Activated CD8-positive, alpha-beta memory T cell treated with anti-CD3 and anti-CD28 coated beads, Interleukin-2, amount 50 U/mL, for 1 hour (primary cell): ENCODE measurements at regions not wholly inside any gene's neighbourhood (a gene's known extent, or its start where the extent isn't known, plus 50 kb on each side); places are given as distances from the start of the nearest gene placed in this dataset.
"Not testable (repeated sequence)": the region's sequence is repeated elsewhere in the genome, so short reads cannot be mapped to it uniquely, and the experiment has no call there.

Experiments used
- DNase-seq: peaks from one replicate; pipeline ENCODE4 v3.0.0-alpha.2; 2020; ENCODE audit errors: extremely low read depth

DNA sequence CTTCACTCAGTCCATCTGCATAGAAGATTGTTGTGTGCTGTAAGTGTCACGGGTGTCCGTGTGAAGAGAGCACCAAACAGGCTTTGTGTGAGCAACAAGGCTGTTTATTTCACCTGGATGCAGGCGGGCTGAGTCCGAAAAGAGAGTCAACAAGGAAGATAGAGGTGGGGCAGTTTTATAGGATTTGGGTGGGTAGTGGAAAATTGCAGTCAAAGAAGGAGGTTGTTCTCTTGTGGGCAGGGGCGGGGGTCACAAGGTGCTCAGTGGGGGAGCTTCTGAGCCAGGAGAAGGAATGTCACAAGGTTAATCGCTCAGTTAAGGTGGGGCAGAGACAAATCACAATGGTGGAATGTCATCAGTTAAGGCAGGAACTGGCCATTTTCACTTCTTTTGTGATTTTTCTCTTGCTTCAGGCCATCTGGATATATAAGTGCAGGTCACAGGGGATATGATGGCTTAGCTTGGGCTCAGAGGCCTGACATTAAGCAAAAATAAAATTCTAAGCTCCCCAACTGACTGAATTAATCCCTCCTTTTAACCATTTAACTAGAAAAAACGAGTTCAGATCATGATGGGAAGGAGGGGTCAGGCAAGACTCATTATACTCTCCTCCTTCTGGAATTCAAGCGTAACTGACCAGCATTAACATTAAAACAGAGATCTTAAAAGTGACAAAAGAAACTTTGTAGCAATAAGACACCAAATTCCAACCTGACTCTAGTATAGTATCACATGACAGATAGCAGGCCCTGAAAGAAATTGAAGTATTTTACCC lies 200.5 kb upstream of the DIPK2B start:
- DNase-seq, result not testable (repeated sequence)

DNA sequence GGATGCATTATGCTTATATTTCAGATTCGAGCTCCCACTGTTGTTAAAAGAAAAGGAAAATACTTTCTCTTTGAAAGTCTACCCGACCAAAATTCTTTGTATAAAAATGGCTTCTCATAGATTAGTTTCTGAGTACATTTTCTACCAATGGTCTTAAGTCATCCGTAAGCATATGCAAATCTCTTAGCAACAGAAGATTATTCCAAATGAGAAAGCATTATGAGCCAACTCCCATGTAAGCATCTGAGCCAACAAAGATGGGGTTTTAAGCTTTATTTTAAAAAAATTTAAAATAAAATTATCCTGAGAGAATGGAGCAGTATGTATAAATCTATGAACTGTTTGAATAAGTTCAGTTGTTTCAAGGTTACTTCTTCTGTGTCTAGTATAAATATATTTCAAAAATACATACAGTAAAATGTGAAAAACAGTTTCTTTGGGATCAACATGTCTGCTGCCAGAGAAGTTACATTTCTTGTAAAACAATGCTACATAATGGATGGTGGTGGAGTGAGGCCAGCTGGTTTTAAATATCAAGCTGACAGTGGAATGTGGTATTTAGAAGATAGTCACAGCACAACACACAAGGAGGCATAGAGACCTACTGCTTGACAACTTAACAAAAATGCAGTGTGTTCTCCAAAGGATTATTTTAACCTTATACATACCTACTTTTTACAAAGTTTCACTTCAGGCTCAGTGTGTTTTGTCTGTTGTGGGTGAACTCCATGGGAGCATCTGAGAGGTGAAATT lies 199.5 kb upstream of the DIPK2B start:
- no peak for DNase-seq

DNA sequence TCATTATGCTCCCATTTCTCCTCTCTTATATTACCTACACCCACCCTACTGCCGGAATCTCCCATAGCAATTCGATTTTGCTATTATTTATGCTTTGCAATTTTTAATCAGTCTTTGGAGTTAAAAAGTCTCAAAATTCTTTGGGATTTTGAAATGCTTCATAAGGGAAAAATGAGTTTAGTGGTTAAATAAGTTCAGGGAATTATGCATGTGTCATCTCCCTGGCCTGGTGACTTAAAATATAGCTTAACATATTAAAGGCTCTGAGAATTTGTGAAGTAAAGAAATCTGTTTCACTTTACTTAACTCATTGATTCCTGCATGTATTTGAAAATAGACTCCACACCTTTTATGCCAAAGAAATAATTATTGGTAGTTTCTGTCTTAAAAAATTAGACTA lies 185.1 kb upstream of the DIPK2B start:
- no peak for DNase-seq

DNA sequence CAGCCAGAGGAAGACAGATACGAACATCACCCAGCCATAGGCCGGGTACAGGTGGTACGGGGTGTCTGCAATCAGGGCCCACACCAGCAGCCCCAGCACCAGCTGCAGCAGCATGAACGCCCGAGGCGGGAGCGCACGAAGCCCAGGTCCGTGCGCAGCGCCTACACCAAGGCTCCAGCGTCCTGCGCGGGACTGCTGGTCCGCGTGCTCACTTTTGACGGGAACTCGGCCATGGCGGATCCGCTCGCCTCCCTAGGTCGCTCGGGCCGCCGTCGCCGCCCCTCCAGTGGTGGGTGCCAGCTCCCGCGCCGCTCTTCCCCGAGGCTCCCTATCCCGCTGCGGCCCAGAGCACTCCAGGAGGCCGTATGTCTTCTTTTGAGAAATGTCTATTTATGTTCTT lies 181.2 kb upstream of the DIPK2B start:
- no peak for DNase-seq

DNA sequence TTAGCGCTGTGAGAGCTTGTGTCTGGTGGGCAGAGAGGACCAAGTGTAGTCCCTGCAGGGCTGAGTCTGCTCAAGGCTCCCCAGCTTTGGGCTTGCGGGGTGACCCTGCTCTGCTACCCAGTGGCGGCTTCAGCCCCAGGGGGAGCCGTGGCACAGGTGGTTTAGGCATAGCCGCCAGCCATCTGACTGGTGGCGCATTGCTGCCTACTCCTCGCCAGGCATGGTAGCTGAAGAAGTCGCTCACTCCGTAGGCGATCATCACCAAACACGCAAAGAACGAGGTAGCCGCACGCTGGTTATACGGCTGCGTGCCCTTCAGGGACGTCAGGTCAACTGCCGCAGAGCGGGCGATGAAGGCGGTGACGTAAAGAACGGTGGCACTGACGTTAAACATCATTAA lies 180.7 kb upstream of the DIPK2B start:
- DNase-seq, result no peak

DNA sequence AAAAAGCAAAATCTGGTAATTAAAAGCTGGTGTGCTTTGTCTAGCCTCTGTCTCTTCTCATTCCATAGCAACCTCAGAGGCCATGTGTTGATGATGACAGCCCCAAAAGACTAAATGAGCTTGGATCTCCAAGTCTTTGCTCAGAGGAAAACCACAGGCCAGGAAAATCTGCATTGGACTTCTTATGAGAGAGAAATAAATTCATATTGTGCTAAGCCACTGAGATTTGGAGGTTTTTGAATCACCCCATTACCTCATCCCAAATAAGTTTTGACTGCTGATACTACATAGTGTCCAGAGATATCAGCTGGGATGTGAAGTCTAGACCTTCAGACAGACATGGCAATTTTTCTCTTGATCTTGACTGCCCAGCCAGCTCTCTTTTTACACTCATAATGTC lies 178.6 kb upstream of the DIPK2B start:
- DNase-seq, result no peak

DNA sequence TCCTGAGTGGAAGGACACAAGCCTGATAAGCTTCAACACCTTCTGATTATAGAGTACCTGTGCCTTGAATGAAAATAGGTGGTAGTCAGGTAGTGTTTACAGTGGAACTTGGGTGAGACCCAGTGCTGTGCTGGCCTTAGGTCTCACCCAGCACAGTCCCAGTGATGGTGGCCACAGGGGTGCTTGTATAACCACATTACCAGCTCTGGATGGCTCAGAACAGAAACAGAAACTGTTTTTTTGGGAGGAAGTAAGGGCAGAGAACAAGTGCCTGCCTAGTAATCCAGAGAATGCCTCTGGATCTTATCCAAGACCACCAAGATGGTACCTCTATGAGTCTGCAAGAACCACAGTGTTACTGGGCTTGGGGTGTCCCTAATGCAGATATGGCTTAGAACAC lies 171.5 kb upstream of the DIPK2B start:
- no peak for DNase-seq

DNA sequence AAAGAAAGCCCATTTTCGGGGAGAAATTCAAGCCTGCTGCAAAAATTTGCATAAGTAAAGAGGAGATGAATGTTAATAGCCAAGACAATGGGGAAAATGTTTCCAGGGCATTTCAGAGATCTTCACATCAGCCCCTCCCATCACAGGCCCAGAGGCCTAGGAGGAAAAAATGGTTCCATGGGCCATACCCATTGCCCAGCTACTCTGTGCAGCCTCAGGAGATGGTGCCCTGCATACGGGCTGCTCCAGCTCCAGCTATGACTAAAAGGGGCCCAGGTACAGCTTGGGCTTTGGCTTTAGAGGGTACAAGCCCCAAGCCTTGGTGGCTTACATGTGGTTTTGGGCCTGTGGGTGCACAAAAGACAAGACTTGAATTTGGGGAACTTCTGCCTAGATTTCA lies 168.0 kb upstream of the DIPK2B start:
- no peak for DNase-seq

DNA sequence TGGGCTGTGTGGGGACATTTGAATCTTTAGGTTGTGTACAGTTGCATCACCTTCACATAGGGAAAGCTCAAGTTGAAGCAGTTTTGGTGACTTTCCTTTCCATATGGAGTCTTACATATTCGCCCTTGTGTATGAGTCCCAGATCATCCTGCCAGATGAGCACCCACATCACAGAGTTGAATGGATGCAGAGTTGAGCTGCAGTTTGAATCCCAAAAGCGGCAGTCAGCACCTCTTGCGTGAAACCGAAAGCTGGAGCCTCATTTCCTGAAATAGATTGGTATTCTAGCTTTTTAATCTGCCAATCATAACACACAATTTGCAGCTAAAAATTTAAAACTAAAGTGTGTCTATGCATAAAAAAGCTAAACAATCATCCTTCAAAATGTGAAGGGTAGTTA lies 162.9 kb upstream of the DIPK2B start:
- DNase-seq, result no peak

DNA sequence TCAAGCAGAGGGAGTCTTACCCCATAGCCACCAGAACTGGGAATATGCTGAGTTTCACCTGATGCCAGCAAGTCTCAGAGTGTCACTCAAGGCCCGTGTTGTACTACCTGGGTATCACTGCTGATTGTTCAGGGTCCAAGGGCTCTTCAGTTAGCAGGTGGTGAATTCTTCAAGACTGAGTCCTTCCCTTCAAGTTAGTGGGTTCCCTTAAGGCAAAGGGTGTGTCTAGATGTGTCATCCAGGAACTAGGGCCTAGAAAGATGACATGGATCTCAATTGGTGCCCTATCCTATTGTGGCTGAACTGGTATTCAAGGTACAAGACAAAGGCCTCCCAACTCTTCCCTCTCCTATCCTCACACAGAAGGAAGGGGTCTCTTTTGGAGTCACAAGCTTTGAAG lies 159.9 kb upstream of the DIPK2B start:
- no peak for DNase-seq

DNA sequence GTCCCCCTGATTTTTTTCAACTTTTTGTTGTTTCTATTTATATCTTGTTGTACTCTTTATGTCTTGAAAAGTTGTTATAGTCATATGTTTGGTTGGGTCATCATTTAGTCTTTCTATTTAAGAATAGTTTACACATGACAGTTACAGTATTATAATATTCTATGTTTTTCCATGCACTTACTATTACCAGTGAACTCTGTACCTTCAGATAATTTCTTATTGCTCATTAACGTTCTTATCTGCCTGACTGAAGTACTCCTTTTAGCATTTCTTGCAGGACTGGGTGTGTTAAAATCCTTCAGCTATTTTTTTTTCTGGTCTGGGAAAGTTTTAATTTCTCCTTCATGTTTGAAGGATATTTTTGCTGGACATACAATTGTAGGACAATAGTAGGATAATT lies 157.7 kb upstream of the DIPK2B start:
- DNase-seq, result no peak

DNA sequence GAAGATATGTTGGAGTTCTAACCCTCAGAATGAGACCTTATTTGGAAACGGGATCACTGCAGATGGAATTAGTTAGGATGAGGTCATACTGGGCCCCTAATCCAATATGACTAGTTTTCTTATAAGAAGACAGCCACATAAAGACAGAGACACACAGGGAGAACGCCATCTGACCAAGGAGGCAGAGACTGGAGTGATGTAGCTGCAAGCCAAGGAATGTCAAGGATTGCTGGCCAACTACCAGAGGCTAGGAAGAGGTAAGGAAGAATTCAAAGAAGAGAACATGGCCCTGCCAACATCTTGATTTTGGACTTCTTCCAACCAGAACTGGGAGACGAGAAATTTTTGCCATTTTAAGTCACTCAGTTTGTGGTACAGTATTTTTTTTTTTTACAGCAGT lies 152.8 kb upstream of the DIPK2B start:
- no peak for DNase-seq

DNA sequence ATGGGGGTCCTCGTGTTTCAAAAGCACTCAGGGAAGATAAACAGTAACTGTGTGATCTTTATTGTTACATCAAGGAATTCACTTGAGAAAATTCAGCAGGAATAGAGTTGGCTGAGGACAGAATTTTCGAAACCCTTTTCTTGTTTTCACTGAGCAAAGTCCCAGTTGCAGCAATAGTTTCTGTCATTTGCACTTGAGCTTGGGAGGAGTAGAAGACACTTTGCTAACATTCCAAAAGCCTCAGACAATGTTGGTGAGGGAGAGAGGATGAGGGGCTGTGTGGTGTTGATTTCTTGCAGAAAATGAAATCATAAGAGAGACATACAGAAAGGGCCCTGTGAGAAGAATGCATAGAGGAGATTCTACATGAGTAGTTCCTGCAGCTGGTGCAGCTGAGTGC lies 151.9 kb upstream of the DIPK2B start:
- no peak for DNase-seq

DNA sequence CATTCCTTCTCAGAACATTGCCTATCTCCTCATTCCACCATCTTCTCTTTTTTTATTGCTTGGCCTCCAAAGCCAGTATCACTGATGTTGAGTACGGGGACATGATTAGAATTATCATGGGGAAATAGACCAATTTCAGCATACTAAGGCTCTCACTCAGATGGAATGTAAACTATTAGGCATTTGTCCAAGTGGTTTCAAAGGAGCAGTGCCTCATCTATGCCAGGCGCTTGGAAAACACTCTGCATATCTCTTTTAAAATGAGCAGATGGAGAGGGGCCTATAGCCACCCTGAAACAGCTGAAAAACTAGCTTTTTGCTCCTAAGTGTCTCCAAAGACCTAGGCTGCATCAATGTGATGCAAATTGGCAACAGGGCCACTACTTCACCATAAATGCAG lies 150.8 kb upstream of the DIPK2B start:
- no peak for DNase-seq

DNA sequence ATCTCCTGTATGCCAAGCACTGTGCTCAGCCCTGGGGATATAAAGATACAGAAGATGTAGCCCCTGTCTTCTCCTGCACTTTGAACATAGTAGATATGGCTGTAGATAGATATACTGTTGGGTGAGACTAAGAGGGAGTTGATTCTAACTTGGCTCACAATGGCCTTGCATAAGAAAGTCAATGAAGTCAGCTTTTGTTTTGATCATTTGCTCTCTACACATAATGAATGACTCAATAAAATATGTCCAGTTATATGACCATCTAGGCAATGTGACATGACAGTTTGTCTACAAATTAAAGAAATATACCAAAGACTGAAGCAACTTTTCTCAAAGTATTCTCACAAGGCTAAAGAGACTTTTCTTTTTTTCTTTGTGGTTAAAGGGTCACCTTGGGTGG lies 147.6 kb upstream of the DIPK2B start:
- DNase-seq, result no peak

DNA sequence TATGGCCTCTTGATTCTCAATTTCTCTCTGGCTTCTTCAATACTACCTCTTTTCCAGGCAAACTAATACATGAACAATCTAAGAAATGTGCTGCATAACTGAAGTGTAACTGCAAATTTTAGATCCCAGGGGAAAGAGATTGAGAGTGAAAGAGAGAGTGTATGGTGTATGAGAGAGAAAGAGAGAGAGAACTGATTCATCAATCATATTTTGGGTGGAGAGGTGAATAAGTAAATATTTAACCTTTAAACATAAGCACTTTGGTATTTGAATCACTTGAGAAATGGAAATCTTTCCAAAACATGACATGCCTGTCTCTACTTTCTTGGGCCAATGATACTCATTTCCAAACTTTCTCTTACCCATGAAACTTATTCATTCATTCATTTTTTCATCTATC lies 147.2 kb upstream of the DIPK2B start:
- no peak for DNase-seq

DNA sequence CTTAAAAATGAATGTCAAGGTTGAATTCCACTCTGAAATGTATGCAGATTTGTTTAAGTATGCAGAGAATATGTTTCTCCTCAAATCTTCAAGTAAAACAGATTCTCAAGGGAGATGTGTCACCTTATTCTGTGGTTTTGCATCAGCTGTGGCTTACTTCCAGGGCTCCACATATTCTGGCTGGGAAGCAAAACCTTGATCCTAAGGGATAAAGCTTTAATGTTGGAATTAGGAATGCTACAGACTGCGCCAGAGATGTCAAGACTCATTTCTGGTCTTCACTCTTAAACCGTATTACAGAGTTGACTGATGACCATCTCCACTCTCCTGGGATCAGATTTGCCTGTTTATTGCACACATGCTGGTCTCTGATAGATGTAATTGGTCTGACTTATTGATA lies 143.9 kb upstream of the DIPK2B start:
- no peak for DNase-seq

DNA sequence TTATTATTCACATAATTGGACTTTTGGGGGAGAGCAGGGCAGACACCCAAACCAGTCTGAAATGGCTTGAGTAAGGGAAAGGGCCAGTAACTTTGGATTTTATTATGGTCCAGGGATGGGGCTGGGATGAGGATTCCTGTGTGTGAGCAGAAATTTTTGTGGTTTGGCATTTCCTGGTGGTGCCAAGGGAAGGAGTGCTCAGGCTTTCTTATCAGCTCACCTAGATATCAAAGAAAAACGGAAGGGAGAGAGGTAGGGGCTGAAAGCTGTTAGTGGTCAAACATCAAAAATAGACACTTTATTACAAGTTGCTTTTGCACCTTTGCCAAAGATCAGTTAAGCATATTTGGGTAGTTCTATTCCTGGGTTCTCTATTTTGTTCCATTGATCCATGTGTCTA lies 128.5 kb upstream of the DIPK2B start:
- no peak for DNase-seq

DNA sequence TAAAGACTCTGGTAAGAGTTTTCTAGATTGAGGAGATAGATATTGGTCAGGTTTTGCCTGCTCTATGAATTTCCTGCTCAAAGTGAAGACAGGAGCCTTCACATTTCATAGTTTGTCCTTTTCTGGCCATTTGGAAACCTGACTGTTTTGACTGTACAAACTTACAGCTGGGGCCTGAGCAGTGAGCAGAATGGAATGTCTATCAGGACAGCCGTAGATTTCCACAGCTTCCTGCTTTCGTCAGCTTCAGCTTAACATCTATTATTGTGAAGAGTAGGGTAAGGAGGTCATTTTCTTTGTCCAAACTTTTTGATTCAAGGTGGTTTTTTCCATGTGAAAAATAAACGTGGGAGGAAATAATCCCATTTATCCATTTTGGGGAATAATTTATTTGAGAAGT lies 124.3 kb upstream of the DIPK2B start:
- DNase-seq, result no peak

DNA sequence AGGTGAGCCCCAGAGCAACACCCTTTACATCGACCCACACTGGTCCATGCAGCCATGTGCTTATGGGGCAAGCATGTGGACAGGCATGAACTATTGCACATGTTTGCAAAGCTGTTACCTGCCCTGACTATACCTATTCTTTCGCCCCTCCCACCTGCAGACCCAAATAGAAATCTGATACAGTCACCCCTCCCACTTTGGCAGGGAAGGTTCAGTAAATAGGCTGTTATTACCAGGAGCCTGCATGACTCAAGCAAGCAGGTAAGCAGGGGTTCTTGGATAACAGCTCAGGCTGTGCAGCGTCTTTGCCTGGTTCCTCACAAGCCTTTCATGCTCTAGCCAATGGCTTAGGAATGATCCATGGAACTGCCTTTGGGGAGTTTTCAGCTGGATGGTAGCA lies 122.7 kb upstream of the DIPK2B start:
- DNase-seq, result no peak

DNA sequence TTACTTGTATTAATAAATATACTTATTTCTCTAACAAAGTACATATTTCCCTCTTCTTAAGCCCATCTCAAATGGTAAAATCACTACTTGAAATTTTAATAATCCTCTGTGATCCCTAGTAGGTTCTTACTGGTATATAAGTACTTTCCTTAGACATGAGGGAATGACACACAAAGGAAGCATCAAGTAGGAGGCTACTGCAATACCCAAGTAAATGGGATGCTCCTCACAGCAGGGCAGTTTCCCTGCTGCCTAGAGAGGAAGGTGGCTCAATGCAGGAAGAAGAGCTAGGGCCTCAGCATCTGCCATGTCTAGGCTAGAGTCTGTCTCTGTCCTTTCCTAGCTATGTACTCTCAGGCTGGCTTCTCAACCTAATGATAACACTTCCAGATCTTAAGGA lies 122.1 kb upstream of the DIPK2B start:
- no peak for DNase-seq

DNA sequence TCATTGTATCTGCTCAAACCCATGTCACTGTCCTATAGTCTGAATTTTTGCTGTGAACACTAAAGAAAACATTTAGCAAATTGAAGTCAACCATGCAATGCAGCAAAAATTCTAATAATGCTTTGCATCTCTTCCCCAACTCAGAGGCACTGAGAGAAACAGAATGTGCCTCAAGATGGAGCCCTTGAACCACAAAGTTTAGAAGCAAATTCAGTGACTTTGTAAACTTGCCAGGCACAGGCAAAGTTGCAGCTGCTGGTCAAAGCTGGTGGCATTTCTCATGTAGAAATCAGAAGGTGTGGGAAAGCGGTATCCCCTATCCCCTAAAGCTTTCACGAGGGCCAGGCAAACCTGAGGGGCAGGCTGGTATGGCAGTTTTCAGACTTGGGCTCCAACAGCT lies 121.7 kb upstream of the DIPK2B start:
- DNase-seq, result no peak

DNA sequence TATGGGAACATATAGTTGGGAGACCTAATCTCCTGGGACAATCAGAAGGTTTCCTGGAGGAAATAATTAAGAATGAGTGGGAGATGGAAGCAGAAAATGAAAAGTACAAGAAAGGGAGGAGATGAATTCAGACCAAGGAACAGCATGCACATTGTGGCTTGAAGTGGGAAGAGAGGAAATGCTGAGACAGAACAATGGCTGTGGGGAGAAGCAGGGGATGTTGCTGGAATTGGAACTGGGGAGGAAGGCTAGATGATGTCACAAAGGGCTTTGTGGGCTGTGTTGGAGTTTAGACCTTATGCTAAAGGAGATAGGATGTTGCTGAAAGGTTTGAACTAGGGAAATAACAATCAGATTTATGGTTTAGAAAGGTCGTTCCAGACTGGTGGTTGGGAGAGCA lies 119.5 kb upstream of the DIPK2B start:
- DNase-seq, result no peak

DNA sequence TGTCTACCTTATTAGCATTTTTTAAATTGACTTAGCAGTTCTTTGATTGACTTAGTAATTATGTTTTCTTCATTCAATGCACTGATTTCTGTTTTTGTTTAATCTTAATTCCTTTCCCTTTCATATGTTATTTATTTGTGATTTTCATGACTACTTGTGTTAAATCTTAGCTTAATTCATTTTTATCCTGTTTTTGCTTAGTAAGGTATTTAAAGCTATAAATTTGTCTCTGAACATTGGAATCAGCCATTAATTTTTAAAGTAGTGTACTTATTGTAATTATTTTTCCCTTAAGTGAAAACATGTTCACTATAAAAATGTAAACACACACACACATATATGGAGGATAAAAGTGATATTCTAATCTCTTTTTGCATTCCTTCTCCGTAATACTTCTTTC lies 109.1 kb upstream of the DIPK2B start:
- no peak for DNase-seq
